Memory B cell (primary cell): ENCODE measurements at regions not wholly inside any gene's neighbourhood (a gene's known extent, or its start where the extent isn't known, plus 50 kb on each side); places are given as distances from the start of the nearest gene placed in this dataset.
"Not testable (repeated sequence)": the region's sequence is repeated elsewhere in the genome, so short reads cannot be mapped to it uniquely, and the experiment has no call there.

Experiments used
- ATAC-seq: fragments of 150-1000 bp; cut with Tn5 transposase; 2 replicates; pipeline ENCODE4 v1.10.0; 2021; ENCODE audit warnings: low read depth, mild to moderate bottlenecking, moderate library complexity
- DNase-seq, 2 donors: peaks; one replicate each; pipeline ENCODE4 v3.0.0; 2022; ENCODE audit warnings: low spot score in 2 of 2
- H3K27ac Mint-ChIP-seq: one replicate; pipeline ENCODE4 v1.8.0; 2022; ENCODE audit warnings: mild to moderate bottlenecking, moderate library complexity, mixed read lengths
- H3K27me3 Mint-ChIP-seq: one replicate; pipeline ENCODE4 v1.8.0; 2022; ENCODE audit warnings: mixed read lengths
- H3K36me3 Mint-ChIP-seq: one replicate; pipeline ENCODE4 v1.8.0; 2022; ENCODE audit warnings: mild to moderate bottlenecking, mixed read lengths
- H3K4me1 Mint-ChIP-seq: one replicate; pipeline ENCODE4 v1.8.0; 2022; ENCODE audit warnings: mixed read lengths
- H3K4me3 Mint-ChIP-seq: one replicate; pipeline ENCODE4 v1.8.0; 2022; ENCODE audit warnings: mild to moderate bottlenecking, moderate library complexity, mixed read lengths
- H3K9me3 Mint-ChIP-seq: one replicate; pipeline ENCODE4 v1.8.0; 2022; ENCODE audit warnings: mixed read lengths

DNA sequence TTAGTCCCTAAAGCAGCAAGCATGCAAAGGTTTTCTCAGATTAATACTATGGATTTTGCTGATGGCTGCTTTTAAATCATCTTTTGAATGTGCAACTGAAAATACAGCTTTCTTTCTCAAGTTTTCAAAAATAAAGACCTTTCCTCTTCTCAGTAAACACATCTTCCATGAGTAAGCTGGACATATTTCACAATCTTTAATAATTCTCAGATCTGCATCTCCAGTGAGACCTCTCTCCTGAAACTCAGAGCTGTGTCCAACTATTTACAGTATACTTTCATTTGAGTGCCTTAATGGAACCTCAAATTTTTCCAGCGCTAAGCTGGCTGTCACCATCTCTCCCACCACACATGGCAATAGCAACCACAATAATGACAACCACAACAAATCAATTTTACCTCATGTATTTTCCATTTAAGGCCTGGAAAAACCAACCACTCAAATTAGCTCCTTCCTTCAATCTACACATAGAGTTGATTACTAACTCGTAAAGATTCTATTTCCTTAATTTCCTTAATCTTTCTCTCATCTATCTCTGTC is 192.4 kb upstream of the RPL34 start:
- H3K9me3 Mint-ChIP-seq: peaks cover 2% of the 10 kb centered on the region
- ATAC-seq (no peak), DNase-seq (no peak)
- H3K4me3 Mint-ChIP-seq: no peak overlapping the region
- H3K27me3 Mint-ChIP-seq: no peaks in the 10 kb centered on the region
- H3K4me1 Mint-ChIP-seq: no peaks in the 10 kb centered on the region
- no peak overlapping the region for H3K27ac Mint-ChIP-seq
- no peaks in the 10 kb centered on the region for H3K36me3 Mint-ChIP-seq

DNA sequence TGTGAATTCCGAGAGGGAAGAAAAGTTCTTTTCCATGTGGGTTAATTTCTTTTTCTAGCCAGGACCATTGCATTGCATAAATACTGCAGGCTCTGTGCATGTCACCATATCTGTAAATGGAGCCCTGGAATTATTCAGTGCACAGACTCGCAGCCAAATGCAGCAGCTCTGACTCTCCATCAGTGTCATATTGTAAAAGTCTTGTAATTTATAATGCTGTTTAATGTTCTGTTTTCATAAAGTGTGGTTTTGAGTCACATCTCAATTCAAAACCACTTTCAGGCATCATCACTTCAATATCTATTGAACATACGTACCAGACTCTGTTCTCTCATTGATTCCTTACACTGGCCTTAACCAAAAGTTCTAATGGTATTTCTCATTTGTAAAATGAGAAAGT is 193.9 kb upstream of the RPL34 start:
- no peaks in the 10 kb centered on the region for H3K4me1 Mint-ChIP-seq
- no peak overlapping the region for H3K4me3 Mint-ChIP-seq
- ATAC-seq (no peak), DNase-seq (no peak)
- H3K27me3 Mint-ChIP-seq: no peaks in the 10 kb centered on the region
- no peak overlapping the region for H3K27ac Mint-ChIP-seq
- H3K36me3 Mint-ChIP-seq: no peaks in the 10 kb centered on the region
- peaks cover 6% of the 10 kb centered on the region for H3K9me3 Mint-ChIP-seq

DNA sequence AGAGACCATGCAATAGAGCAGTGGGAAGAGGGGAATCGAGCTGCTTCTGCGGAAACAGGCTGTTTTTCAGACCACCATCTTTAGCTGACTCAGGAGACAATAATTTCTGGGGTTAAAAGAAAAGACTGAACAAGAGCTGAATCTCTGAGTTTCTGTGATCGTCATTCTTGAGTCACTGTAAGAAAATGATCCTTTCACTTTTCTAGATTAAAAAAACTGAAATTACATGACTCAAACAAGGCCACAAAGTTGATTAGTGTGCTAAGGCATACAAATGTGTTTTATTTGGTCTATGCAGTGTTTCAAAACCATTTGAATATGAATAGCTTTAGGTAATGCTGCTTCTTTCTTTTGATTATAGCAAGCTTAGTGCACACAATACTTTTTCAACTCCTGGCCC is 194.4 kb upstream of the RPL34 start:
- ATAC-seq (no peak), DNase-seq (no peak)
- H3K36me3 Mint-ChIP-seq: no peaks in the 10 kb centered on the region
- H3K27ac Mint-ChIP-seq: no peak overlapping the region
- H3K4me1 Mint-ChIP-seq: no peaks in the 10 kb centered on the region
- H3K27me3 Mint-ChIP-seq: no peaks in the 10 kb centered on the region
- no peak overlapping the region for H3K4me3 Mint-ChIP-seq
- H3K9me3 Mint-ChIP-seq: peaks cover 6% of the 10 kb centered on the region

DNA sequence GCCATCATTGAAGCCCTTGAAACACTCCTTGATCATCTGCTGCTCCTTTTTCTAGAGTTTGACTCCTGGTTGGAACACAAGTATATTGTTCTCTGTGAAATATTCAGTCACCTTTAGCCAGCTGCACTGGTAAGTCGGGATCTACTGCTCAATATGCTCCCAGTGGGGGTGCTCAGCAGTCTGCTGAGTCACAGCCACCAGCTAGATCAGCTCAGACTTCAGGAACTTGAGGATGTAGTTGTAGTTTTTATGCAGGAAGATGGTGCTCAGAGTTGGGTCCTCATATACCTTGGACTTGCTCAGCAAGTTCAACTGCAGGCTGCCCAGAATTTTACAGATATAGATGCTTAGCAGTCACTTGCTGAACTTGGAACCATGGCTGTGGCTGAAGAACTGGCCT is 202.5 kb upstream of the RPL34 start:
- peaks cover 4% of the 10 kb centered on the region for H3K9me3 Mint-ChIP-seq
- H3K27ac Mint-ChIP-seq: no peak overlapping the region
- H3K27me3 Mint-ChIP-seq: peaks cover 2% of the 10 kb centered on the region
- H3K4me1 Mint-ChIP-seq: no peaks in the 10 kb centered on the region
- ATAC-seq (no peak), DNase-seq (no peak)
- H3K36me3 Mint-ChIP-seq: no peaks in the 10 kb centered on the region
- H3K4me3 Mint-ChIP-seq: no peak overlapping the region

DNA sequence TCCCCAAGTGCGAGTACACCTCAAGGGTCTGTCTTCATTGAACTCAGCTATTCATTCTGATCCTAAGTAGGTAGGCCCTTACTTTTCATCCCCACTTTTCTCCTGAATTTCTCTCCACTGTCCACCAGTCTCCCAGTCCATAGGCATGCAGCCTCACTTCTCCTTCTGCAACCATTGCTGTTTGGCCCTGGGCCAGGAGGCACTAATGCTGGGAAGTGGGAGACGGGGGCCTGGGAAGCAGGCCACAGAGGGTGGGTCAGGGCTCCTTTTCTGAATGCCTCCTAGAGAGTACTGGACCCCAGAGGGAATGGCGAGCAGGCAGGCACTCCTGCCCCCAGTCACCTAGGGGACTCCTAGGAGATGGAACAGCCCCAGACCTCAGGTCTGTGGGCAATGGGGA is 203.5 kb upstream of the RPL34 start:
- Mint-ChIP-seq H3K9me3 (no peaks in the 10 kb centered on the region), H3K36me3 (no peaks in the 10 kb centered on the region), H3K4me3 (no peak overlapping the region), H3K27me3 (peaks cover 2% of the 10 kb centered on the region), H3K27ac (no peak overlapping the region), H3K4me1 (no peaks in the 10 kb centered on the region)
- DNase-seq (no peak), ATAC-seq (no peak)

DNA sequence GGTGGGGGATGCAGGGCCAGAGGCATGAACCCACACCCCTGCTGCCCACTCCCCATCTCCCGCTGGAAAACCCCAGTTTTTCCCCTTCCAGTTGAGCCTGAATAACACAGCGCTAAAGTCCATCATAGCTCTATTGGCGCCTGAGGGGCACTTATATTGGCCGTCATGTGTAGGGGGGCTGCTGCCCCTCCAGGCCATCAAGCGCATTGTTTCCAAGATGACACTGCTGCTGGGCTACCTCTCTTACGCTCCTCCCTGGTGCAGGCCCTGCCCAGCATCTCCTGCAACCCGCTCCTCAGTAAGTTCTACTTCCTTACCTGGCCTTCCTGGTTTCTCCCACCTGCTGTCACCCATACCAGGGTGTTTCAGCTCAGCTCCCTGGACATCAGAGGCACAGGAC is 205.0 kb upstream of the RPL34 start:
- no peak overlapping the region for H3K27ac Mint-ChIP-seq
- H3K4me1 Mint-ChIP-seq: no peaks in the 10 kb centered on the region
- H3K27me3 Mint-ChIP-seq: peaks cover 4% of the 10 kb centered on the region
- H3K9me3 Mint-ChIP-seq: no peaks in the 10 kb centered on the region
- H3K4me3 Mint-ChIP-seq: no peak overlapping the region
- ATAC-seq: no peak
- H3K36me3 Mint-ChIP-seq: no peaks in the 10 kb centered on the region
- DNase-seq: no peak

DNA sequence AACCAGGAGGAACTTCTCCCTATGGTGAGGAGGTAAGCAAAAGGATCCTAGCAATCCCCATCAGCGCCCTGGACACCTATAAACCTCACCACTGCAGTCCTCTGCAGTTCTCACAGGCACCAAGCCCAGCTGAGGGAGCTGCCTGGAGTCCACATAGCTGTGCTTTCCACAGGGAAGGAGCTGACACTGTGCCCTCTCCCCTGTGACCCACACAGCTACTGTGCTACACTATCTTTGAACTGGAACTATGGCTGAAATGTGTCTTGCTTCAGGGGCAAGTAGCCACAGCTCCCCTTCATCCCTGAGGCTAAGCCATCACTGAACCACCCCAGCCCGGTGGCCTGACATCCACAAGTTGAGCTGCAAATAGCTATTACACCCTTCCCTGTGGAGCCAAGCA is 208.5 kb upstream of the RPL34 start:
- peaks cover 1% of the 10 kb centered on the region for H3K27me3 Mint-ChIP-seq
- no peaks in the 10 kb centered on the region for H3K4me1 Mint-ChIP-seq
- H3K4me3 Mint-ChIP-seq: no peak overlapping the region
- DNase-seq: no peak
- H3K9me3 Mint-ChIP-seq: no peaks in the 10 kb centered on the region
- H3K36me3 Mint-ChIP-seq: no peaks in the 10 kb centered on the region
- no peak overlapping the region for H3K27ac Mint-ChIP-seq
- ATAC-seq: no peak

DNA sequence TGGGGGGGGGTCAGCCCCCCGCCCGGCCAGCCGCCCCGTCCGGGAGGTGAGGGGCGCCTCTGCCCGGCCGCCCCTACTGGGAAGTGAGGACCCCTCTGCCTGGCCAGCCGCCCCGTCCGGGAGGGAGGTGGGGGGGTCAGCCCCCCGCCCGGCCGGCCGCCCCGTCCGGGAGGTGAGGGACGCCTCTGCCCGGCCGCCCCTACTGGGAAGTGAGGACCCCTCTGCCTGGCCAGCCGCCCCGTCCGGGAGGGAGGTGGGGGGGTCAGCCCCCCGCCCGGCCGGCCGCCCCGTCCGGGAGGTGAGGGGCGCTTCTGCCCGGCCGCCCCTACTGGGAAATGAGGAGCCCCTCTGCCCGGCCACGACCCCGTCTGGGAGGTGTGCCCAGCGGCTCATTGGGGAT is 210.7 kb upstream of the RPL34 start:
- DNase-seq, H3K4me3 Mint-ChIP-seq, H3K4me1 Mint-ChIP-seq, ATAC-seq, H3K9me3 Mint-ChIP-seq, H3K27ac Mint-ChIP-seq, H3K27me3 Mint-ChIP-seq, H3K36me3 Mint-ChIP-seq: not testable (repeated sequence)

DNA sequence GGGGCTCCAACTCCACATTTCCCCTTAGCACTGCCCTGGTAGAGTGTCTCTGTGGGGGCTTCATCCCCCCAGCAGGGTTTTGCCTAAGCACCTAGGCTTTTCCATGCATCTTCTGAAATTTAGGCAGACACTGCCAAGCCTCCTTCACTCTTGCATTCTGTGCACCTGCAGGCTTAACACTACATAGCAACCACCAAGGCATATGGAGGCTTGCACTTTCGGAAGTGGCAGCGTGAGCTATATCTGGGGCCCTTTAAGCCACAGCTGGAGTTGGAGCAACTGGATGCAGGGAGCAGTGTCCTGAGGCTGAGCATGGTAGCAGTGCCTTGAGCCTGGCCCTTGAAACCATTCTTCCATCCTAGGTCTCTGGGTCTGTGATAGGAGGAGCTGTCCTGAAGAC is 214.8 kb upstream of the RPL34 start:
- Mint-ChIP-seq H3K4me3 (no peak overlapping the region), H3K36me3 (no peaks in the 10 kb centered on the region), H3K9me3 (peaks cover 4% of the 10 kb centered on the region), H3K4me1 (no peaks in the 10 kb centered on the region), H3K27ac (no peak overlapping the region), H3K27me3 (no peaks in the 10 kb centered on the region)
- no peak for DNase-seq
- ATAC-seq: no peak

DNA sequence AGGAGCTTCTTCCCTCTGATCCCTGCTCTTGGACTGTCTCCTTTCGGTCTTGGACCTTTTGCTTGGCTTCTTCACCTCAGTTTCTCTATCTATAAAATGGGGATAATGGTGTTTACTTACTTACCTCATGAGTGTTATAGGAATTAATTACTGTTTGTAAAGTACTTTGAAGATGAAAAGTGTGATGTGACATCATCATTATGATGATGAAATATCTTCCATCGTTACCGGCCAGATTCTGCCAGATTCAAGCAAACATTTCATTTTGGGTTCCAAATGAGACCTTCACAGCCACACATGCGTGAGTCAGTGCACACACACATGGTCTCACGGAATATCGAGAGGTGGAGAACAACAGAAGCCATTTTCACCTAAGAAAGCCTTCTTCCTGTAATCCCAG is 220.1 kb upstream of the RPL34 start:
- DNase-seq (no peak), ATAC-seq (no peak)
- H3K4me1 Mint-ChIP-seq: no peaks in the 10 kb centered on the region
- H3K36me3 Mint-ChIP-seq: no peaks in the 10 kb centered on the region
- H3K27ac Mint-ChIP-seq: no peak overlapping the region
- peaks cover 1% of the 10 kb centered on the region for H3K9me3 Mint-ChIP-seq
- H3K4me3 Mint-ChIP-seq: no peak overlapping the region
- H3K27me3 Mint-ChIP-seq: no peaks in the 10 kb centered on the region

DNA sequence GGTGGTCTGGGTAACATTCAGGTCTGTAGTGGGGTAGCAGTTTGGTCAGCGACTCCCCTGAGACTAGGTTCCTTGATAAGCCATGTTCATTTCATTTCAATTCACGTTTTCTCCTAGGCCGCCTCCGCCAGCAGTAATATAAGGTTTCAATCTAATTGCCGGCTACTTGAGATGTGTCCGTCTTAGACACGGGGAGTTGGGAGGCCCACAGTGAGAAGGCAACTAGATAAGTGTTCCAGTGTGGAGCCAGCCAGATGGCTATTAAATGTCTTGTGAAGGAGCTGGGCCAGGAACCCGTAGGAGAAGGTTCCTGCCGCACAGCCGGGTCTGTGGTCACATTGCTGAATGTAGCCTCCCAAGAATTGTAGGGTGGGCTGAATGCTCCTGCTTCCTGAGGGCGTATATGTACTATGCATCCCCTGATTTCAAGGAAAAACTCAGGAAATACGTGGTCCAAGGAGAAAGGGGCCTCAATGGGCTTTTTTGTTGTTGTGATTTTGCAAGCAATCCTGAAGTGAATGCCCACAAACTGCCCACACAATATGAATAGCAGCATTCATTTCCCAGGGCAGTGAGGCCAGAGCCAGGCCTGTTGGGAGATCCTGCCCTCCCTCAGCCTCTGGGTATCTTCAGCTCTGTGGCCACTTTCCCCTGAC is 220.6 kb upstream of the RPL34 start:
- H3K27ac Mint-ChIP-seq: no peak overlapping the region
- H3K4me1 Mint-ChIP-seq: no peaks in the 10 kb centered on the region
- no peaks in the 10 kb centered on the region for H3K36me3 Mint-ChIP-seq
- H3K27me3 Mint-ChIP-seq: peaks cover 2% of the 10 kb centered on the region
- ATAC-seq (no peak), DNase-seq (no peak)
- no peak overlapping the region for H3K4me3 Mint-ChIP-seq
- H3K9me3 Mint-ChIP-seq: peaks cover 1% of the 10 kb centered on the region

DNA sequence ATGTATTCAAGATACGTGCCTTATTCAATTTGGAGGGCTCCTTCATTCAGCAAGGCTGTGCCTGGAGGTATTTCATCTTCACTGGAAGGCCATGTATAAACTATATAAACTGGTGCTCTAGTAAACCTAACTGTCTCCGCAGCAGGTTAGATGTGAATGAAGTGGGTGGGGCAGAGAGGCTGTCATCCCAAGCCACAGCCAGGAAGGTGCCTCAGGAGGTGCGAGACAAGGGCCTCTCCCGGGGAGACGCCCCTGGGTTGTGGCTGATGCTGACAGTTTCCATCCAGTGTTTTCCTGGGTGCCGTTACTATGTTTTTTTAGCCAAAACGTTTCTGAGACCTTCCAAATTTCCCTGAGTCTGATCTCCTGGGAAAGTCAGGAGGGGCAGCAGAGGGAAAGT is 221.5 kb upstream of the RPL34 start:
- no peaks in the 10 kb centered on the region for H3K36me3 Mint-ChIP-seq
- DNase-seq (no peak), ATAC-seq (no peak)
- H3K27ac Mint-ChIP-seq: no peak overlapping the region
- H3K4me3 Mint-ChIP-seq: no peak overlapping the region
- H3K4me1 Mint-ChIP-seq: no peaks in the 10 kb centered on the region
- H3K27me3 Mint-ChIP-seq: peaks cover 2% of the 10 kb centered on the region
- H3K9me3 Mint-ChIP-seq: no peaks in the 10 kb centered on the region

DNA sequence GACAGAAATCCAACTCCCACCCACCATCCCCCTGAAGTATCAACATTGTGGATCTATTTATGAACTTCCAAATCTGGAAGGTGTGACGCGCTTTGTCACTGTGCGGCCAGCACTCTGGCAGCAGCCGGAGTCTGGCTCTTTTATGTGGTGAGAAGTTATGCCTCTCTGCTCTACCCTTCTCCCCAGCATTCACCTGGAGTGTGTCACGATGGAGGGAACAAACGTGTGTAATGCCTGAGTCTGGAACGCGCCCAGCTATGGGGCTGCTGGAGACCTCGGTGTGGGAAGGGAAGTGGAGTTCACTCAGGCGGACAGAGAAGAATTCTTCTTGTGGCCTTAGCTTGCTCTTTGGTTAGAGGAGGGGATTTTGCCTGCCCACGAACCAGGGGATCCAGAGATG is 222.1 kb upstream of the RPL34 start:
- ATAC-seq: no peak
- no peak overlapping the region for H3K4me3 Mint-ChIP-seq
- peaks cover 2% of the 10 kb centered on the region for H3K27me3 Mint-ChIP-seq
- H3K4me1 Mint-ChIP-seq: no peaks in the 10 kb centered on the region
- H3K27ac Mint-ChIP-seq: no peak overlapping the region
- DNase-seq: no peak
- no peaks in the 10 kb centered on the region for H3K9me3 Mint-ChIP-seq
- no peaks in the 10 kb centered on the region for H3K36me3 Mint-ChIP-seq

DNA sequence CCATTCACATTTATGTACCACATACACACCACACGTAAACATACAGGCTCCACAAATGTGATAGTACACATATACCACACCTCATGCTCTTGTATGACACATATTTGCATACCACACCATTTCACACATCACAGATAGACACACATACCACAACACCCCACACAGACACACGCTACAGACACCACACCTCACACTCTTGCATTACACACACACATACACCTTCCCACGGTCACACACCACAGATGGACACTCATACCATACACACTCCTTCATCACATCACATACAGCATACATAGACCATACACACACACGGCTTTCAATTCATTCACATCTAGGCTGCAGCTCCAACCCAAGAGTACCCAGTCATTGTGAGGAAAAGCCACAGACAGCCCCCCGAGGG is 222.5 kb upstream of the RPL34 start:
- ATAC-seq: no peak
- DNase-seq: no peak
- H3K27me3 Mint-ChIP-seq: peaks cover 2% of the 10 kb centered on the region

DNA sequence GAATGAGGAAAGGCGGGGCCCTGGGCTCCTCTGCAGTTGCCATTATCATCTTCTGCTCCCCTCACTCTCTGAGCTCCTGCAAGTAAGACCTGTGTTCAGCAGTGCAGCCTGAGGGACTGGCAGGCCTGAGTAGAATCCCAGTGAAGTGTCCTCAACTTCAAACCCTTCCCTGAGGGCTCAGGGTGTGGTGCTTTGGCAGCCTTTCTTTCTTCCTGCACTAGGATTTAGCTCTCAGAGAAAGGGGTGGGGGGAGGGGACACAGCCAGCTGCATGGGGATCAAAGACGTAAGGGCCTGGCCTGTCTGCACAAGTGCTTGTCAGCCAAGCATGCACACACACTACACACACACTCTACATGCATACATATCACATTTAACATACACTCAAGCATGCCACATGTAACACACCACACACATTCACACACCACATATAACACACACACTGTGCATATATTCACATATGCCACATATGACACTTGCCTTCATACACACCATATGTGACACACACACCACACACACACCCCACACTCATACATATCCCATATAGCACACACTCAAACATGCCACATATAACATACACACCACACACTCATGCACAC is 223.4 kb upstream of the RPL34 start:
- Mint-ChIP-seq H3K4me1 (no peaks in the 10 kb centered on the region), H3K9me3 (no peaks in the 10 kb centered on the region), H3K27me3 (peaks cover 2% of the 10 kb centered on the region), H3K4me3 (no peak overlapping the region), H3K27ac (no peak overlapping the region), H3K36me3 (no peaks in the 10 kb centered on the region)
- ATAC-seq: no peak
- no peak for DNase-seq

More for the DNA sequence above, 222.5 kb upstream of the RPL34 start:
- Mint-ChIP-seq H3K36me3 (no peaks in the 10 kb centered on the region), H3K9me3 (no peaks in the 10 kb centered on the region), H3K4me3 (no peak overlapping the region), H3K27ac (no peak overlapping the region), H3K4me1 (no peaks in the 10 kb centered on the region)
